ENCODE measurements at regions not wholly inside any gene's neighbourhood (a gene's known extent, or its start where the extent isn't known, plus 50 kb on each side); places are given as distances from the start of the nearest gene placed in this dataset.

- peak; percentile 54 for DNase-seq
Observed at GRCh38 chr2:173590276-173590861, 235.7 kb downstream of the CDCA7 start.

- DNase-seq, result no peak
Observed at GRCh38 chr2:173593109-173593508, 238.4 kb downstream of the CDCA7 start.

GRCh38 chr2:173596244-173596643 is 241.6 kb downstream of the CDCA7 start:
- DNase-seq, result no peak

- DNase-seq, result no peak
Observed at GRCh38 chr2:173598525-173598924, 243.9 kb downstream of the CDCA7 start.

GRCh38 chr2:173599821-173600359 is 245.2 kb downstream of the CDCA7 start:
- DNase-seq, result no peak

- DNase-seq, result no peak
Observed at GRCh38 chr2:173602153-173602795, 247.6 kb downstream of the CDCA7 start.

GRCh38 chr2:173605994-173606393 is 251.3 kb downstream of the CDCA7 start:
- no peak for DNase-seq

GRCh38 chr2:173606619-173607248 is 252.1 kb downstream of the CDCA7 start:
- no peak for DNase-seq

- no peak for DNase-seq
Observed at GRCh38 chr2:173607606-173608311, 253.1 kb downstream of the CDCA7 start.

GRCh38 chr2:173611121-173611520 is 256.4 kb downstream of the CDCA7 start:
- DNase-seq, result no peak

- DNase-seq, result no peak
Observed at GRCh38 chr2:173612354-173612753, 257.7 kb downstream of the CDCA7 start.

GRCh38 chr2:173613386-173613785 is 258.7 kb downstream of the CDCA7 start:
- DNase-seq, result no peak

GRCh38 chr2:173614265-173614930 is 259.7 kb downstream of the CDCA7 start:
- no peak for DNase-seq

GRCh38 chr2:173623438-173624319 is 269.0 kb downstream of the CDCA7 start:
- no peak for DNase-seq

- DNase-seq, result no peak
Observed at GRCh38 chr2:173625315-173625714, 270.6 kb downstream of the CDCA7 start.

GRCh38 chr2:173629076-173629475 is 274.4 kb downstream of the CDCA7 start:
- DNase-seq, result no peak

GRCh38 chr2:173630425-173631126 is 275.9 kb downstream of the CDCA7 start:
- DNase-seq, result peak; percentile 66

GRCh38 chr2:173631127-173631460 is 276.4 kb downstream of the CDCA7 start:
- DNase-seq, result peak; percentile 69

- no peak for DNase-seq
Observed at GRCh38 chr2:173644146-173644545, 289.5 kb downstream of the CDCA7 start.

- no peak for DNase-seq
Observed at GRCh38 chr2:173647681-173648311, 293.1 kb downstream of the CDCA7 start.

GRCh38 chr2:173648816-173649215 is 294.1 kb downstream of the CDCA7 start:
- DNase-seq, result no peak
